ENCODE measurements at regions not wholly inside any gene's neighbourhood (a gene's known extent, or its start where the extent isn't known, plus 50 kb on each side); places are given as distances from the start of the nearest gene placed in this dataset.

GRCh38 chrX:127112726-127113125 lies 293.2 kb downstream of the PRR32 start:
- Mint-ChIP-seq H3K27ac (ENCODE audit: unreplicated experiment) (no peak overlapping the region), H3K9me3 (ENCODE audit: unreplicated experiment) (peaks cover 46% of the 10 kb centered on the region), H3K4me1 (ENCODE audit: unreplicated experiment) (no peaks in the 10 kb centered on the region), H3K36me3 (ENCODE audit: unreplicated experiment) (no peaks in the 10 kb centered on the region), H3K27me3 (ENCODE audit: unreplicated experiment) (no peaks in the 10 kb centered on the region), H3K4me3 (ENCODE audit: unreplicated experiment) (no peak overlapping the region)
- DNase-seq (ENCODE audit: extremely low spot score, unreplicated experiment), result no peak
- no peak for TF ChIP-seq CTCF (IDR thresholded peaks at IDR 0.05)

- no peak for DNase-seq (ENCODE audit: extremely low spot score, unreplicated experiment)
- H3K27me3 Mint-ChIP-seq (ENCODE audit: unreplicated experiment), result no peaks in the 10 kb centered on the region
- H3K4me1 Mint-ChIP-seq (ENCODE audit: unreplicated experiment), result no peaks in the 10 kb centered on the region
- H3K9me3 Mint-ChIP-seq (ENCODE audit: unreplicated experiment), result peaks cover 20% of the 10 kb centered on the region
- no peak for TF ChIP-seq CTCF (IDR thresholded peaks at IDR 0.05)
- H3K36me3 Mint-ChIP-seq (ENCODE audit: unreplicated experiment), result no peaks in the 10 kb centered on the region
- no peak overlapping the region for H3K27ac Mint-ChIP-seq (ENCODE audit: unreplicated experiment)
- no peak overlapping the region for H3K4me3 Mint-ChIP-seq (ENCODE audit: unreplicated experiment)
Observed at GRCh38 chrX:127124871-127125270, 305.3 kb downstream of the PRR32 start.

GRCh38 chrX:127128282-127128681 lies 308.8 kb downstream of the PRR32 start:
- no peak for TF ChIP-seq CTCF (IDR thresholded peaks at IDR 0.05)
- DNase-seq (ENCODE audit: extremely low spot score, unreplicated experiment), result no peak
- H3K36me3 Mint-ChIP-seq (ENCODE audit: unreplicated experiment), result no peaks in the 10 kb centered on the region
- no peaks in the 10 kb centered on the region for H3K4me1 Mint-ChIP-seq (ENCODE audit: unreplicated experiment)
- H3K4me3 Mint-ChIP-seq (ENCODE audit: unreplicated experiment), result no peak overlapping the region
- H3K9me3 Mint-ChIP-seq (ENCODE audit: unreplicated experiment), result peaks cover 40% of the 10 kb centered on the region
- H3K27ac Mint-ChIP-seq (ENCODE audit: unreplicated experiment), result no peak overlapping the region
- no peaks in the 10 kb centered on the region for H3K27me3 Mint-ChIP-seq (ENCODE audit: unreplicated experiment)

- Mint-ChIP-seq H3K9me3 (ENCODE audit: unreplicated experiment) (peaks cover 35% of the 10 kb centered on the region), H3K4me1 (ENCODE audit: unreplicated experiment) (no peaks in the 10 kb centered on the region), H3K27ac (ENCODE audit: unreplicated experiment) (no peak overlapping the region), H3K36me3 (ENCODE audit: unreplicated experiment) (no peaks in the 10 kb centered on the region), H3K4me3 (ENCODE audit: unreplicated experiment) (no peak overlapping the region), H3K27me3 (ENCODE audit: unreplicated experiment) (no peaks in the 10 kb centered on the region)
- DNase-seq (ENCODE audit: extremely low spot score, unreplicated experiment), result no peak
- TF ChIP-seq CTCF (IDR thresholded peaks at IDR 0.05), result no peak
Observed at GRCh38 chrX:127129510-127129909, 310.0 kb downstream of the PRR32 start.

GRCh38 chrX:127138218-127138617 lies 318.7 kb downstream of the PRR32 start:
- Mint-ChIP-seq H3K27me3 (ENCODE audit: unreplicated experiment) (no peaks in the 10 kb centered on the region), H3K4me3 (ENCODE audit: unreplicated experiment) (no peak overlapping the region), H3K36me3 (ENCODE audit: unreplicated experiment) (no peaks in the 10 kb centered on the region), H3K4me1 (ENCODE audit: unreplicated experiment) (no peaks in the 10 kb centered on the region), H3K27ac (ENCODE audit: unreplicated experiment) (no peak overlapping the region), H3K9me3 (ENCODE audit: unreplicated experiment) (peaks cover 39% of the 10 kb centered on the region)
- TF ChIP-seq CTCF (IDR thresholded peaks at IDR 0.05), result no peak
- DNase-seq (ENCODE audit: extremely low spot score, unreplicated experiment), result no peak
